Neuronal stem cell (in vitro differentiated cells): ENCODE measurements at regions not wholly inside any gene's neighbourhood (a gene's known extent, or its start where the extent isn't known, plus 50 kb on each side); places are given as distances from the start of the nearest gene placed in this dataset.

Source experiments
- DNase-seq: peaks from one replicate; pipeline ENCODE4 v3.0.0-alpha.2; 2013; ENCODE audit warnings: low spot score
- H2AFZ ChIP-seq: one replicate; pipeline ENCODE4 v1.6.1; 2013; ENCODE audit warnings: mild to moderate bottlenecking, low read length, inconsistent platforms
- H2AK5ac ChIP-seq: 2 replicates; pipeline ENCODE4 v1.6.1; 2013; ENCODE audit warnings: low read depth, mild to moderate bottlenecking, inconsistent platforms, low read length, moderate library complexity, mixed read lengths
- H2BK120ac ChIP-seq: 2 replicates; pipeline ENCODE4 v1.6.1; 2013; ENCODE audit warnings: low read depth, mild to moderate bottlenecking, inconsistent platforms, low read length, moderate library complexity, mixed read lengths
- H2BK12ac ChIP-seq: one replicate; pipeline ENCODE4 v1.6.1; 2013; ENCODE audit warnings: low read length, inconsistent platforms
- H2BK15ac ChIP-seq: 2 replicates; pipeline ENCODE4 v1.6.1; 2013; ENCODE audit warnings: mild to moderate bottlenecking, low read length, inconsistent platforms, mixed read lengths
- H2BK5ac ChIP-seq: one replicate; pipeline ENCODE4 v1.6.1; 2013; ENCODE audit warnings: inconsistent platforms, mild to moderate bottlenecking, low read length, moderate library complexity
- H3K14ac ChIP-seq: one replicate; pipeline ENCODE4 v1.6.1; 2013; ENCODE audit warnings: low read length, inconsistent platforms
- H3K18ac ChIP-seq: 2 replicates; pipeline ENCODE4 v1.6.1; 2013; ENCODE audit warnings: low read length, inconsistent platforms
- H3K23ac ChIP-seq: 2 replicates; pipeline ENCODE4 v1.6.1; 2013; ENCODE audit warnings: low read depth, mild to moderate bottlenecking, mixed read lengths, low read length, inconsistent platforms; ENCODE audit not compliant: poor library complexity
- H3K27ac ChIP-seq: replicated peaks from 3 replicates; pipeline ENCODE4 v1.5.1; 2013; ENCODE audit warnings: low read length, inconsistent platforms
- H3K27me3 ChIP-seq, 3 experiments: 2 replicates each; pipeline ENCODE4 v1.6.1; 2013; ENCODE audit warnings: low read length in 3 of 3, mild to moderate bottlenecking in 2 of 3, inconsistent platforms in 1 of 3, low read depth in 1 of 3, mixed read lengths in 1 of 3, moderate library complexity in 1 of 3; ENCODE audit not compliant: control insufficient read depth in 3 of 3, insufficient read depth in 3 of 3
- H3K36me3 ChIP-seq, 2 donors: replicated peaks in 1 of 2; 2 replicates each; pipeline ENCODE4 v1.6.1; 2013; ENCODE audit warnings: low read length in 2 of 2; ENCODE audit not compliant: control insufficient read depth in 2 of 2, insufficient read depth in 2 of 2
- H3K4ac ChIP-seq: 2 replicates; pipeline ENCODE4 v1.6.1; 2013; ENCODE audit warnings: inconsistent platforms, mild to moderate bottlenecking, low read length, moderate library complexity
- H3K4me1 ChIP-seq, 2 donors: 1 replicate in 1 of 2; 2 replicates in 1 of 2; pipeline ENCODE4 v1.6.1; 2013; ENCODE audit warnings: low read length in 2 of 2, low read depth in 1 of 2; ENCODE audit not compliant: control insufficient read depth in 2 of 2, insufficient read depth in 1 of 2
- H3K4me2 ChIP-seq: one replicate; pipeline ENCODE4 v1.6.1; 2013; ENCODE audit warnings: mild to moderate bottlenecking, low read length, inconsistent platforms; ENCODE audit not compliant: insufficient read depth, poor library complexity, severe bottlenecking
- H3K4me3 ChIP-seq, 2 donors: 2 replicates each; pipeline ENCODE4 v1.5.1; 2013; ENCODE audit warnings: low read length in 2 of 2, mild to moderate bottlenecking in 2 of 2, inconsistent platforms in 1 of 2, moderate library complexity in 1 of 2
- H3K79me1 ChIP-seq: one replicate; pipeline ENCODE4 v1.6.1; 2013; ENCODE audit warnings: low read depth, mild to moderate bottlenecking, inconsistent platforms, low read length, moderate library complexity
- H3K9ac ChIP-seq: one replicate; pipeline ENCODE4 v1.6.1; 2013; ENCODE audit warnings: mild to moderate bottlenecking, low read depth, low read length, inconsistent platforms; ENCODE audit not compliant: poor library complexity
- H3K9me3 ChIP-seq, 2 donors: replicated peaks in 1 of 2; 2 replicates each; pipeline versions ENCODE3 to v1.6.1; 2013; ENCODE audit warnings: low read length in 2 of 2, mild to moderate bottlenecking in 2 of 2, inconsistent platforms in 1 of 2, low read depth in 1 of 2, mixed read lengths in 1 of 2, moderate library complexity in 1 of 2; ENCODE audit not compliant: control insufficient read depth in 2 of 2, insufficient read depth in 1 of 2
- H4K8ac ChIP-seq: one replicate; pipeline ENCODE4 v1.6.1; 2013; ENCODE audit warnings: low read depth, mild to moderate bottlenecking, inconsistent platforms, low read length, moderate library complexity
- H4K91ac ChIP-seq: one replicate; pipeline ENCODE4 v1.6.1; 2013; ENCODE audit warnings: low read length, low read depth, mild to moderate bottlenecking, inconsistent platforms; ENCODE audit not compliant: poor library complexity
- WGBS, 2 donors: extraction: QIAGEN DNeasy Blood & Tissue Kit; methylation state at CpG; one replicate each; pipeline ENCODE4 v1.1.7; 2013; ENCODE audit warnings: missing lambda C conversion rate in 2 of 2, mixed read lengths in 1 of 2; ENCODE audit not compliant: insufficient read length in 2 of 2, insufficient replicate concordance in 1 of 2; ENCODE audit errors: extremely low coverage in 2 of 2; 5-methylcytosine and 5-hydroxymethylcytosine counted together

DNA sequence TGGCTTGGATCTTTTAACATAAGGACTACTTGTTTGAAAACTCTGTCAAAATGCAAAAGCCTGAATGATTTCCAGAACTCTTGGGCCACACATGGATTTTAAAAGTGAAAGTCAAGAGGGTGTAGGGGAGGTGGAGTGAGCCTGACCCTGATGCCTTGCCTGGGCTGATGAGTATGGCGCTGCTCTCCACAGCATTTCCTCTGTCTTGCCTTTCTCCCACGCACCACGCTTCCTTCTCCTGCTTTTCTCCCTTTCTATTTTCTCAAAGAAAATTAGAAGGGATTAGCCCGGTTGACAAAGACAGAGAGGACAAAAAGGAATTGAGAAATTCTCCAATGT lies 207.0 kb upstream of the CCDC68 start:
- Histone ChIP-seq H3K18ac (no peak overlapping the region), H3K14ac (no peak overlapping the region), H3K27ac (no peak overlapping the region), H2AFZ (no peak overlapping the region), H3K9me3 (no peaks in the 10 kb centered on the region), H3K4me3 (no peak overlapping the region), H2BK15ac (no peak overlapping the region), H2BK12ac (no peak overlapping the region), H4K8ac (no peak overlapping the region), H3K36me3 (no peaks in the 10 kb centered on the region), H4K91ac (no peak overlapping the region), H2AK5ac (no peak overlapping the region), H3K4me2 (no peak overlapping the region), H3K9ac (no peak overlapping the region), H3K4ac (no peak overlapping the region), H3K27me3 (peaks cover 0 to 3% (median 0%) of the 10 kb centered on the region in 3 experiments), H2BK5ac (no peak overlapping the region), H3K79me1 (no peaks in the 10 kb centered on the region), H3K23ac (no peak overlapping the region), H3K4me1 (no peaks in the 10 kb centered on the region), H2BK120ac (no peak overlapping the region)
- no CpG with 5 or more reads among the region's 4 CpGs for WGBS, 2 donors
- peak; percentile 9 for DNase-seq

- Histone ChIP-seq H3K36me3 (no peaks in the 10 kb centered on the region), H3K4me3 (no peak overlapping the region), H3K9ac (no peak overlapping the region), H3K4me1 (no peaks in the 10 kb centered on the region), H4K91ac (no peak overlapping the region), H3K4ac (no peak overlapping the region), H3K79me1 (no peaks in the 10 kb centered on the region), H4K8ac (no peak overlapping the region), H2AFZ (no peak overlapping the region), H2BK12ac (no peak overlapping the region), H2BK120ac (no peak overlapping the region), H3K18ac (no peak overlapping the region), H3K4me2 (no peak overlapping the region), H3K14ac (no peak overlapping the region), H2AK5ac (no peak overlapping the region), H3K9me3 (no peaks in the 10 kb centered on the region), H2BK5ac (no peak overlapping the region), H2BK15ac (no peak overlapping the region), H3K27me3 (peaks cover 0 to 3% (median 0%) of the 10 kb centered on the region in 3 experiments), H3K27ac (no peak overlapping the region), H3K23ac (no peak overlapping the region)
- DNase-seq: no peak
- no CpG with 5 or more reads among the region's 7 CpGs for WGBS, 2 donors
Measured at GRCh38 chr18:55163550-55163949, 204.3 kb upstream of the CCDC68 start.

DNA sequence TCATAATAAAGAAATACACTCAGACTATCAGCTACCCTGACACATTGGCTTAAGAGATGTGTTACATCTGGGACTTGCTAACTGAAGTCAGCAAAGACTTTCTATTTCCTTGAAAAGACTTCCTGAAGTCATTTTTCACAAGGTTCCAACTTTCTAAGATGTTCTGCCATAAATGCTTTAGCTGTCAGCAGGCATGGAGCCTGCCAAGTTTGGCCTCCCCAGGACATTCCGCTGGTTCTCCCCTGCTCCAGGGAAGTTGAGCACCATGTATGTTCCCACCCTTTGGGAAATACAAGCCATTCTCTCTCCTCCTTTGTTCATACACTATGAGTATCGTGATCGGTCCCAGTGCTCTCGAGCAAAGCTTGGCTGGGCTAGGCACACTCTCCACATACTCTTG lies 202.7 kb upstream of the CCDC68 start:
- H2AK5ac ChIP-seq: no peak overlapping the region
- no peaks in the 10 kb centered on the region for H3K36me3 ChIP-seq
- no peak overlapping the region for H3K14ac ChIP-seq
- H3K9me3 ChIP-seq: no peaks in the 10 kb centered on the region
- no peak overlapping the region for H2BK5ac ChIP-seq
- no peak overlapping the region for H3K4ac ChIP-seq
- DNase-seq: no peak
- H3K27ac ChIP-seq: no peak overlapping the region
- H3K27me3 ChIP-seq: peaks cover 0 to 3% (median 0%) of the 10 kb centered on the region in 3 experiments
- H4K91ac ChIP-seq: no peak overlapping the region
- H3K18ac ChIP-seq: no peak overlapping the region
- no peak overlapping the region for H2AFZ ChIP-seq
- no CpG with 5 or more reads among the region's 4 CpGs for WGBS, 2 donors
- H3K9ac ChIP-seq: no peak overlapping the region
- no peak overlapping the region for H3K23ac ChIP-seq
- no peak overlapping the region for H3K4me3 ChIP-seq
- no peak overlapping the region for H2BK15ac ChIP-seq
- no peak overlapping the region for H2BK12ac ChIP-seq
- no peaks in the 10 kb centered on the region for H3K4me1 ChIP-seq
- no peaks in the 10 kb centered on the region for H3K79me1 ChIP-seq
- H2BK120ac ChIP-seq: no peak overlapping the region
- no peak overlapping the region for H3K4me2 ChIP-seq
- no peak overlapping the region for H4K8ac ChIP-seq

DNA sequence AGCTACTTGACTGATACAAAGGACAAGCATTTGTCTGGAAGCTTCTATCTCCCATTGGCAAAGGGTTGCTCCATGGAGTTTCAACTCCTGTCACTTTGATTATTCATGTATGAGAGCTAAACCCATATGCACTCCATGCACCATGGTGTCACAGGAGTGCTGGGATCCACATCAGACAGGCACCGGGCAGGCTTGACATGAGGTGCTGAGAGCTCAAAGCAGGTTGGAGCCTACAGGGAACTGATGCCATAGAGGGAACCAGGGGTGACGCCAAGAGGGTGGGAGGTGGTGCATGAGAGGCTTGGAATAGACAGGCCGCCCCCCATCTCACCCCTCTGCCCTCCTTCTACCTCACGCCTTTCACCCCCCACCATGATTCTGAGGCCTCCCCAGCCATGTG lies 199.8 kb upstream of the CCDC68 start:
- Histone ChIP-seq H3K9me3 (no peaks in the 10 kb centered on the region), H3K4me2 (no peak overlapping the region), H2AFZ (no peak overlapping the region), H2BK12ac (no peak overlapping the region), H4K8ac (no peak overlapping the region), H2BK5ac (no peak overlapping the region), H3K4ac (no peak overlapping the region), H3K23ac (no peak overlapping the region), H3K27me3 (no peaks in the 10 kb centered on the region), H3K4me3 (no peak overlapping the region), H3K4me1 (no peaks in the 10 kb centered on the region), H2AK5ac (no peak overlapping the region), H3K79me1 (no peaks in the 10 kb centered on the region), H4K91ac (no peak overlapping the region), H3K14ac (no peak overlapping the region), H2BK120ac (no peak overlapping the region), H3K27ac (no peak overlapping the region), H3K18ac (no peak overlapping the region), H3K9ac (no peak overlapping the region), H2BK15ac (no peak overlapping the region), H3K36me3 (no peaks in the 10 kb centered on the region)
- no peak for DNase-seq
- WGBS, 2 donors: no CpG with 5 or more reads among the region's 4 CpGs
